A673 (cell line): ENCODE measurements at regions not wholly inside any gene's neighbourhood (a gene's known extent, or its start where the extent isn't known, plus 50 kb on each side); places are given as distances from the start of the nearest gene placed in this dataset.
"Not testable (repeated sequence)": the region's sequence is repeated elsewhere in the genome, so short reads cannot be mapped to it uniquely, and the experiment has no call there.

Source experiments
- BruUV-seq: library from RNA; stranded (reverse); fragments of 400-500 nt; replicated peaks from 2 replicates; lab custom pipeline; 2021; lab: Mats Ljungman, UMichigan
- CTCF ChIA-PET: fragments of 300-600 bp; sonication (Branson Sonifier 250); formaldehyde crosslinking; loops from one replicate; lab custom pipeline; 2022; ENCODE audit warnings: antibody characterized with exemption; lab: Charles Lee
- POLR2A ChIA-PET: fragments of 300-600 bp; sonication (Branson Sonifier 250); formaldehyde crosslinking; loops from one replicate; lab custom pipeline; 2022; ENCODE audit warnings: antibody characterized with exemption; ENCODE audit not compliant: low non-redundant PET; lab: Charles Lee
- DNase-seq: peaks from one replicate; pipeline ENCODE4 v3.0.0-alpha.2; 2015; ENCODE audit warnings: low spot score
- H3K27ac ChIP-seq: fragments of 200-600 bp; sonication (generic); 2 replicates; pipeline ENCODE4 v1.5.1; 2016; ENCODE audit warnings: mixed run types, low read depth, mild to moderate bottlenecking, mixed read lengths, antibody characterized with exemption, low read length; ENCODE audit not compliant: poor library complexity, severe bottlenecking
- H3K27me3 ChIP-seq: fragments of 200-600 bp; sonication (generic); replicated peaks from 2 replicates; pipeline ENCODE4 v1.6.1; 2017; ENCODE audit warnings: mixed run types, low read depth, mild to moderate bottlenecking, mixed read lengths, antibody characterized with exemption, low read length; ENCODE audit not compliant: insufficient read depth, poor library complexity
- H3K36me3 ChIP-seq: fragments of 200-600 bp; sonication (generic); 2 replicates; pipeline ENCODE4 v1.6.1; 2016; ENCODE audit warnings: mixed run types, mild to moderate bottlenecking, mixed read lengths, antibody characterized with exemption, low read length; ENCODE audit not compliant: insufficient read depth, poor library complexity, severe bottlenecking
- H3K4me1 ChIP-seq: fragments of 200-600 bp; sonication (generic); 2 replicates; pipeline ENCODE4 v1.6.1; 2017; ENCODE audit warnings: mixed run types, mild to moderate bottlenecking, mixed read lengths, antibody characterized with exemption, low read length; ENCODE audit not compliant: insufficient read depth, poor library complexity, severe bottlenecking
- H3K4me3 ChIP-seq: fragments of 200-600 bp; sonication (generic); 2 replicates; pipeline ENCODE4 v1.5.1; 2016; ENCODE audit warnings: low read depth, mixed run types, mild to moderate bottlenecking, mixed read lengths, low read length; ENCODE audit not compliant: poor library complexity, severe bottlenecking
- H3K9me3 ChIP-seq: fragments of 200-600 bp; sonication (generic); 2 replicates; pipeline ENCODE4 v1.6.1; 2016; ENCODE audit warnings: mixed run types, low read depth, mild to moderate bottlenecking, mixed read lengths, antibody characterized with exemption, low read length; ENCODE audit not compliant: poor library complexity, severe bottlenecking
- CTCF ChIP-seq: fragments of 300-800, 200-600 bp; sonication (generic); conservative IDR thresholded peaks from 2 replicates; pipeline ENCODE4 v1.5.1; 2017; ENCODE audit warnings: low read depth, mild to moderate bottlenecking, antibody characterized with exemption, low read length, moderate library complexity, mixed read lengths
- EZH2 ChIP-seq: fragments of 200-600 bp; sonication (generic); IDR thresholded peaks from 2 replicates; pipeline ENCODE4 v1.6.1; 2017; ENCODE audit warnings: borderline replicate concordance, low read depth, mild to moderate bottlenecking, mixed read lengths, antibody characterized with exemption, low read length; ENCODE audit not compliant: poor library complexity, severe bottlenecking
- intact Hi-C: fragments of 100-400 bp; cut with micrococcal nuclease; formaldehyde crosslinking; loops from one replicate; pipeline ENCODE4 v1.10.0; 2022; ENCODE audit not compliant: unreplicated experiment

GRCh38 chr15:79157631-79158592 lies 67.3 kb upstream of the RASGRF1 start:
- Histone ChIP-seq H3K9me3 (no peaks in the 10 kb centered on the region), H3K4me3 (no peak overlapping the region), H3K27ac (no peak overlapping the region), H3K36me3 (no peaks in the 10 kb centered on the region), H3K27me3 (no peaks in the 10 kb centered on the region), H3K4me1 (no peaks in the 10 kb centered on the region)
- CTCF ChIA-PET: interaction anchor here (1.1 kb wide), 1 partner anchor 27 kb away, joined by 3 read pairs; no protein-coding TSS in a partner anchor
- no peak for DNase-seq
- no peak for TF ChIP-seq EZH2
- POLR2A ChIA-PET: no interaction called here
- intact Hi-C loops: no loop called here
- no TSS peak for BruUV-seq

- POLR2A ChIA-PET: no interaction called here
- Histone ChIP-seq H3K36me3 (no peaks in the 10 kb centered on the region), H3K4me3 (no peak overlapping the region), H3K27ac (no peak overlapping the region), H3K4me1 (no peaks in the 10 kb centered on the region), H3K27me3 (no peaks in the 10 kb centered on the region), H3K9me3 (no peaks in the 10 kb centered on the region)
- CTCF ChIA-PET: no interaction called here
- TF ChIP-seq EZH2 (no peak), CTCF (no peak)
- no TSS peak for BruUV-seq
- intact Hi-C loops: no loop called here
- DNase-seq: no peak
These were observed 66.3 kb upstream of the RASGRF1 start for GRCh38 chr15:79156704-79157375.

GRCh38 chr15:79154483-79155135 lies 64.0 kb upstream of the RASGRF1 start:
- no peak for TF ChIP-seq EZH2
- TF ChIP-seq CTCF: no peak
- intact Hi-C loops: no loop called here
- no peaks in the 10 kb centered on the region for H3K4me1 ChIP-seq
- no peak overlapping the region for H3K4me3 ChIP-seq
- H3K27ac ChIP-seq: no peak overlapping the region
- H3K27me3 ChIP-seq: no peaks in the 10 kb centered on the region
- H3K36me3 ChIP-seq: no peaks in the 10 kb centered on the region
- H3K9me3 ChIP-seq: no peaks in the 10 kb centered on the region
- BruUV-seq: no TSS peak
- POLR2A ChIA-PET: no interaction called here
- no peak for DNase-seq
- CTCF ChIA-PET: no interaction called here

- CTCF ChIA-PET, POLR2A ChIA-PET, intact Hi-C loops, H3K36me3 ChIP-seq, H3K27ac ChIP-seq, H3K9me3 ChIP-seq, H3K27me3 ChIP-seq, BruUV-seq, H3K4me1 ChIP-seq, H3K4me3 ChIP-seq, DNase-seq: not testable (repeated sequence)
These were observed 53.7 kb upstream of the RASGRF1 start for GRCh38 chr15:79144290-79144689.
